GM04503 (cell line): ENCODE measurements at regions not wholly inside any gene's neighbourhood (a gene's known extent, or its start where the extent isn't known, plus 50 kb on each side); places are given as distances from the start of the nearest gene placed in this dataset.
A peak's percentile ranks its signal among the peaks of the same experiment; 100 is the strongest.
"Not testable (repeated sequence)": the region's sequence is repeated elsewhere in the genome, so short reads cannot be mapped to it uniquely, and the experiment has no call there.

Experiments used
- DNase-seq: peaks from one replicate; pipeline ENCODE4 v3.0.0-alpha.2; 2012; ENCODE audit warnings: low read depth

GRCh38 chr13:65154661-65155447, 2075.3 kb downstream of the PCDH9 start:
- DNase-seq, result no peak

GRCh38 chr13:65149687-65150086, 2080.4 kb downstream of the PCDH9 start:
- no peak for DNase-seq

GRCh38 chr13:65143920-65144319, 2086.2 kb downstream of the PCDH9 start:
- DNase-seq, result no peak

- no peak for DNase-seq
Observed at GRCh38 chr13:65133094-65133493, 2097.0 kb downstream of the PCDH9 start.

- DNase-seq, result no peak
Observed at GRCh38 chr13:65125236-65125635, 2104.9 kb downstream of the PCDH9 start.

GRCh38 chr13:65112531-65112941, 2117.6 kb downstream of the PCDH9 start:
- peak; percentile 14 for DNase-seq

- no peak for DNase-seq
Observed at GRCh38 chr13:65112123-65112522, 2118.0 kb downstream of the PCDH9 start.

- DNase-seq, result no peak
Observed at GRCh38 chr13:65111223-65111622, 2118.9 kb downstream of the PCDH9 start.

GRCh38 chr13:65104436-65104835, 2125.7 kb downstream of the PCDH9 start:
- DNase-seq, result not testable (repeated sequence)

- no peak for DNase-seq
Observed at GRCh38 chr13:65103351-65103750, 2126.8 kb downstream of the PCDH9 start.

GRCh38 chr13:65095161-65096082, 2134.7 kb downstream of the PCDH9 start:
- DNase-seq, result no peak

GRCh38 chr13:65093357-65093756, 2136.8 kb downstream of the PCDH9 start:
- DNase-seq, result no peak

GRCh38 chr13:65091031-65091430, 2139.1 kb downstream of the PCDH9 start:
- DNase-seq, result no peak

- no peak for DNase-seq
Observed at GRCh38 chr13:65090186-65090585, 2139.9 kb downstream of the PCDH9 start.

GRCh38 chr13:65088906-65089305, 2141.2 kb downstream of the PCDH9 start:
- no peak for DNase-seq

GRCh38 chr13:65085977-65086376, 2144.2 kb downstream of the PCDH9 start:
- no peak for DNase-seq

GRCh38 chr13:65074248-65074647, 2155.9 kb downstream of the PCDH9 start:
- DNase-seq, result no peak

GRCh38 chr13:65064967-65065366, 2165.2 kb downstream of the PCDH9 start:
- no peak for DNase-seq

GRCh38 chr13:65063753-65064152, 2166.4 kb downstream of the PCDH9 start:
- DNase-seq, result no peak

- no peak for DNase-seq
Observed at GRCh38 chr13:65057986-65058385, 2172.2 kb downstream of the PCDH9 start.

- DNase-seq, result no peak
Observed at GRCh38 chr13:65054277-65054676, 2175.9 kb downstream of the PCDH9 start.

- no peak for DNase-seq
Observed at GRCh38 chr13:65036999-65037398, 2193.1 kb downstream of the PCDH9 start.

GRCh38 chr13:65035302-65035701, 2194.8 kb downstream of the PCDH9 start:
- no peak for DNase-seq
